HG03095 (cell line): ENCODE measurements at regions not wholly inside any gene's neighbourhood (a gene's known extent, or its start where the extent isn't known, plus 50 kb on each side); places are given as distances from the start of the nearest gene placed in this dataset.
"Not testable (repeated sequence)": the region's sequence is repeated elsewhere in the genome, so short reads cannot be mapped to it uniquely, and the experiment has no call there.

Experiments
- ATAC-seq: cut with Tn5 transposase; IDR thresholded peaks from one replicate; pipeline ENCODE4 v1.9.1; 2021; ENCODE audit warnings: moderate library complexity; ENCODE audit not compliant: unreplicated experiment

- no peak for ATAC-seq
These were observed 302.8 kb downstream of the FOXL1 start for GRCh38 chr16:86881118-86881510.

- no peak for ATAC-seq
These were observed 303.5 kb downstream of the FOXL1 start for GRCh38 chr16:86881861-86882273.

GRCh38 chr16:86882586-86883280, 304.4 kb downstream of the FOXL1 start:
- ATAC-seq, result no peak

- ATAC-seq, result no peak
These were observed 305.4 kb downstream of the FOXL1 start for GRCh38 chr16:86883583-86884389.

GRCh38 chr16:86884390-86884650, 306.0 kb downstream of the FOXL1 start:
- no peak for ATAC-seq

- no peak for ATAC-seq
These were observed 306.8 kb downstream of the FOXL1 start for GRCh38 chr16:86885139-86885538.

GRCh38 chr16:86886651-86887050, 308.3 kb downstream of the FOXL1 start:
- ATAC-seq, result no peak

GRCh38 chr16:86887416-86887815, 309.1 kb downstream of the FOXL1 start:
- no peak for ATAC-seq

- ATAC-seq, result no peak
These were observed 310.1 kb downstream of the FOXL1 start for GRCh38 chr16:86888231-86889053.

- ATAC-seq, result not testable (repeated sequence)
These were observed 310.7 kb downstream of the FOXL1 start for GRCh38 chr16:86889054-86889366.

- no peak for ATAC-seq
These were observed 311.6 kb downstream of the FOXL1 start for GRCh38 chr16:86889974-86890373.

- no peak for ATAC-seq
These were observed 312.8 kb downstream of the FOXL1 start for GRCh38 chr16:86891121-86891520.

GRCh38 chr16:86891631-86892030, 313.3 kb downstream of the FOXL1 start:
- no peak for ATAC-seq

GRCh38 chr16:86892509-86892908, 314.2 kb downstream of the FOXL1 start:
- no peak for ATAC-seq

GRCh38 chr16:86893506-86893905, 315.2 kb downstream of the FOXL1 start:
- no peak for ATAC-seq

GRCh38 chr16:86894029-86894567, 315.7 kb downstream of the FOXL1 start:
- no peak for ATAC-seq

- ATAC-seq, result no peak
These were observed 316.6 kb downstream of the FOXL1 start for GRCh38 chr16:86894925-86895324.

GRCh38 chr16:86895606-86896005, 317.3 kb downstream of the FOXL1 start:
- ATAC-seq, result no peak

GRCh38 chr16:86896976-86897375, 318.6 kb downstream of the FOXL1 start:
- no peak for ATAC-seq

GRCh38 chr16:86897486-86897885, 319.1 kb downstream of the FOXL1 start:
- no peak for ATAC-seq

- no peak for ATAC-seq
These were observed 320.0 kb downstream of the FOXL1 start for GRCh38 chr16:86898386-86898785.

GRCh38 chr16:86899151-86899550, 320.8 kb downstream of the FOXL1 start:
- no peak for ATAC-seq
